ENCODE measurements at regions not wholly inside any gene's neighbourhood (a gene's known extent, or its start where the extent isn't known, plus 50 kb on each side); places are given as distances from the start of the nearest gene placed in this dataset.
"Not testable (repeated sequence)": the region's sequence is repeated elsewhere in the genome, so short reads cannot be mapped to it uniquely, and the experiment has no call there.

DNA sequence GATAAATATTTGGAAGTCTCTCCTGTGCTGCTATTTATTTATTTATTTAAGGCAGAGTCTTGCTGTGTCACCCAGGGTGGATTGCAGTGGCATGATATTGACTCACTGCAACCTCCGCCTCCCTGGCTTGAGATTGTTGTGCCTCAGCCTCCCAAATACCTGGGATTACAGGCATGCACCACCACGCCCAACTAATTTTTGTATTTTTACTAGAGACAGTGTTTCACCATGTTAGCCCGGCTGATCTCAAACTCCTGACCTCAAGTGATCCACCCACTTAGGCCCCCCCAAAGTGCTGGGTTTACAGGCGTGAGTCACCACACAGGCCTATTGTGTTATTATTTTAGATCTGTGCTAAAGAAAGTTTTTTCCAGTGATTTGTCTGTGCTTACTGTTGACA lies 225.2 kb downstream of the CCER1 start:
- TF ChIP-seq, protein P1, sequence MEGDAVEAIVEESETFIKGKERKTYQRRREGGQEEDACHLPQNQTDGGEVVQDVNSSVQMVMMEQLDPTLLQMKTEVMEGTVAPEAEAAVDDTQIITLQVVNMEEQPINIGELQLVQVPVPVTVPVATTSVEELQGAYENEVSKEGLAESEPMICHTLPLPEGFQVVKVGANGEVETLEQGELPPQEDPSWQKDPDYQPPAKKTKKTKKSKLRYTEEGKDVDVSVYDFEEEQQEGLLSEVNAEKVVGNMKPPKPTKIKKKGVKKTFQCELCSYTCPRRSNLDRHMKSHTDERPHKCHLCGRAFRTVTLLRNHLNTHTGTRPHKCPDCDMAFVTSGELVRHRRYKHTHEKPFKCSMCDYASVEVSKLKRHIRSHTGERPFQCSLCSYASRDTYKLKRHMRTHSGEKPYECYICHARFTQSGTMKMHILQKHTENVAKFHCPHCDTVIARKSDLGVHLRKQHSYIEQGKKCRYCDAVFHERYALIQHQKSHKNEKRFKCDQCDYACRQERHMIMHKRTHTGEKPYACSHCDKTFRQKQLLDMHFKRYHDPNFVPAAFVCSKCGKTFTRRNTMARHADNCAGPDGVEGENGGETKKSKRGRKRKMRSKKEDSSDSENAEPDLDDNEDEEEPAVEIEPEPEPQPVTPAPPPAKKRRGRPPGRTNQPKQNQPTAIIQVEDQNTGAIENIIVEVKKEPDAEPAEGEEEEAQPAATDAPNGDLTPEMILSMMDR (IDR thresholded peaks at IDR 0.05; ENCODE audit: insufficient read depth, low read depth, low read length, missing control alignments) = no peak
- no peak overlapping the region for H3K4me3 ChIP-seq (ENCODE audit: low read length)
- DNase-seq (ENCODE audit: low read depth) = peak; percentile 77

DNA sequence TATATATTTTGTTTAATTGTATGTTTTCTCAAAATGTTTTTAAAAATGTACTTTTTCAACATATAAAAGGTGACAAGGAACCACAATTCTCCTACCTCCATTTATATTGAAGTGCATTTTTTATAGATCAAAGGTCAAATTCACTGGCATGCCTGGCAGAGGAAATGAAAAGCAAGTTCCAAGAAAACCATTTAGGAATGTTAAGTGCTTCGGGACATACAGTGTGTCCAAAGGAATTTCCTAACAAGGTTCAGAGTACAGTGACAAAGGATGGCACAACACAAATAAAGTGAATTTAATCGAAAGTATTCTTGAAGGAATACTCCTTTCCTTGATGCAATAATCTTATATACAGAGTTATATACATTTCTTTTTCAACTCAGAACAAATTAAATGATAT lies 242.3 kb downstream of the CCER1 start:
- peak; percentile 6 for DNase-seq (ENCODE audit: low read depth)
- TF ChIP-seq, protein P1 (IDR thresholded peaks at IDR 0.05; ENCODE audit: insufficient read depth, low read depth, low read length, missing control alignments) = no peak
- no peak overlapping the region for H3K4me3 ChIP-seq (ENCODE audit: low read length)

DNA sequence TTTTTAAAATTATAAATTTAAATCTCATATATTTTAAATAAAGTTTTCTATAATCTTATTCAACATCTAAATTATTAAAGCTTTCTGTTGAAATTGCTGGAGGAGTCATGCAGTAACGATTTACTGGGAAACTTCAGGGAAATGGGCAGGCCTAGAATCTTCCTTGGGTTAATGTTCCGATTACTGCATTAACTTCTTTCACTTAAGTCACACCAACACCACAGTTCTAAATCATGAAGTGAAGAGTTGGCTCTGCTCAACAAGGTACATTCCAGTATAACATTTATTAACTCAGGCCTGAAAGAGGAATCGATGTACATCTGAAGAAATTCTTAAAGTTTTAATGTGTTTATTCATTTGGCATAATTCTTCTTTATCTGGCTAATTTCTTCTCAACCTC lies 244.3 kb downstream of the CCER1 start:
- TF ChIP-seq, protein P1 (IDR thresholded peaks at IDR 0.05; ENCODE audit: insufficient read depth, low read depth, low read length, missing control alignments) = no peak
- no peak overlapping the region for H3K4me3 ChIP-seq (ENCODE audit: low read length)
- DNase-seq (ENCODE audit: low read depth) = no peak

DNA sequence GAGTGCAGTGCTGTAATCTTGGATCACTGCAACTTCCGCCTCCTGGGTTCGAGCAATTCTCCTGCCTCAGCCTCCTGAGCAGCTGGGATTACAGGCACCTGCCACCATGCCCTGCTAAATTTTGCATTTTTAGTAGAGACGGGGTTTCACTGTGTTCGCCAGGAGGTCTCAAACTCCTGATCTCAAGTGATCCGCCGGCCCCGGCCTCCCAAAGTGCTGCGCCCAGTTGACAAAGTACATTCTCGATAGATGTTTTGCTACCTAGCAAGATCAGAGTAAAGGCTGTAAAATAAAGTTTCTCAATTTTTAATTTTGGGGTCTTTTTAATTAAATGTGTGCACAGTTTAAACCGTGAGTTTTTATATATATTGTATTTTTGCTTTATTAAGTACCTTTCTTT lies 248.9 kb downstream of the CCER1 start:
- H3K4me3 ChIP-seq (ENCODE audit: low read length) = no peak overlapping the region
- TF ChIP-seq, protein P1 (IDR thresholded peaks at IDR 0.05; ENCODE audit: insufficient read depth, low read depth, low read length, missing control alignments) = no peak
- DNase-seq (ENCODE audit: low read depth) = no peak

DNA sequence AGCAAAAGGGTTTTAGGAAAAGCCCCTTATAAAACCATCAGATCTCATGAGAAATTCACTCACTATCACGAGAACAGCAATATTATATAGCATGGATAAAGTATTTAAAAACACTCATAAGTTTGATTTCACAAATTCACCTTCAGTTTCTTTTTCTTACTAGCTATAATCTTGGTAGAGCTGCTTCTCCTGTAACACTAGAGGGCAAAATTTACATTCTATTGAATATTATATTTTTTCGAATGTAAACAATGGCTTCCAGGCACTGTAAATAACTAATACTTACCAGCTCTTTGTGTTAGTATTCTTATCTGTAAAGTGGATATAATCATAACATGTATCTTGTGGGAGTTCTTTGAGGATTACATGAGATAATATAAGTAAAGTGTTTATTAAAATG lies 259.6 kb downstream of the CCER1 start:
- DNase-seq (ENCODE audit: low read depth) = peak; percentile 15
- TF ChIP-seq, protein P1 (IDR thresholded peaks at IDR 0.05; ENCODE audit: insufficient read depth, low read depth, low read length, missing control alignments) = peak; percentile 39
- H3K4me3 ChIP-seq (ENCODE audit: low read length) = no peak overlapping the region

DNA sequence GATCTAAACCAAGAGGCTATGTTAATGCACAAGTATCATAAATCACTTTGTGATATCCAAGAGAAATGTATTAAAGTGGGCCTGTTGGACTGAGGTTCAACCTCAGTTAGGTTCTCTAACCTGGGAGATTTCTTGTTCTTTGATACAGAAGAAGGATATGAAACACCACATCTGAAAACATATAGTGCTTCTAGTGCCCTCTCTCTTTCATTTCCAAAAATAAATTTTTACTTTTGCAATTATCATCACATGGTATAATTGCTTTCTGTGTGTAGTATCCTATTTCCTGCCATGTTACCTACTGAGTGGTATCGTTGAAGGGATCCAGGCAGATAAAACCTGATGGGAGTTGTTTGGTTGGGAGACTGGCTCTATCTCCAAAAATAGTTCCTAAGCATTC lies 264.9 kb downstream of the CCER1 start:
- no peak overlapping the region for H3K4me3 ChIP-seq (ENCODE audit: low read length)
- TF ChIP-seq, protein P1 (IDR thresholded peaks at IDR 0.05; ENCODE audit: insufficient read depth, low read depth, low read length, missing control alignments) = peak; percentile 4
- DNase-seq (ENCODE audit: low read depth) = no peak

DNA sequence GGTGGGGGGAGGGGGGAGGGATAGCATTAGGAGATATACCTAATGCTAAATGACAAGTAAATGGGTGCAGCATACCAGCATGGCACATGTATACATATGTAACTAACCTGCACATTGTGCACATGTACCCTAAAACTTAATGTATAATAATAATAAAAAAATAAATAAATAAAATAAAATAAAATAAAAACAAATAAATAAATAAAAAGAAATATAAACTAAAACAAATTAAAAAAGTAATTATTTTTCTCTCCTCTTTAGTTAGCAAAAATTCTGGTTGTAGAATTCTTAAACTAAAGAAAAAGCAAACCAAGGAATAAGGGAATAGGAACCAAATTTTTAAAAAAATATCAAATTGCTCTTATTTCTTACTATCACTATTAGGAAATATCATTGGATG lies 267.3 kb downstream of the CCER1 start:
- not testable (repeated sequence) for H3K4me3 ChIP-seq (ENCODE audit: low read length); DNase-seq (ENCODE audit: low read depth)

DNA sequence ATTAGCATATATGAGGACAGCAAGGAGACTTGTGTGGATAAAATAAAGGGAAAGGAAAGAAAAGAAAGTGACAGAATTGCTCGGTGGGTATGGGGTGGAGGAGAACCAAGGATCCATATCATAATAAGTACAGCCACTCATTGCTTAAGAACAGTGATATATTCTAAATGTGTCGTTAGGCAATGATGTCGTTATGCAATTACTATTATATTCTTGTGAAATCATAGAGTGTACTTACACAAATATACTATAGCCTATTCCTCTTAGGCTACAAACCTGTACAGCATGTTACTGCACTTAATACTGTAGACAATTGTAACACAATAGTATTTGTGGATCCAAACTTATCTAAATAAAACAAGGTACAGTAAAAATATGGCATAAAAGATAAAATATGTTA lies 271.1 kb downstream of the CCER1 start:
- no peak overlapping the region for H3K4me3 ChIP-seq (ENCODE audit: low read length)
- TF ChIP-seq, protein P1 (IDR thresholded peaks at IDR 0.05; ENCODE audit: insufficient read depth, low read depth, low read length, missing control alignments) = no peak
- peak; percentile 57 for DNase-seq (ENCODE audit: low read depth)
